GM19035 (cell line): ENCODE measurements at regions not wholly inside any gene's neighbourhood (a gene's known extent, or its start where the extent isn't known, plus 50 kb on each side); places are given as distances from the start of the nearest gene placed in this dataset.

ENCODE experiments used
- ATAC-seq: cut with Tn5 transposase; IDR thresholded peaks from one replicate; pipeline ENCODE4 v1.9.1; 2021; ENCODE audit not compliant: unreplicated experiment

DNA sequence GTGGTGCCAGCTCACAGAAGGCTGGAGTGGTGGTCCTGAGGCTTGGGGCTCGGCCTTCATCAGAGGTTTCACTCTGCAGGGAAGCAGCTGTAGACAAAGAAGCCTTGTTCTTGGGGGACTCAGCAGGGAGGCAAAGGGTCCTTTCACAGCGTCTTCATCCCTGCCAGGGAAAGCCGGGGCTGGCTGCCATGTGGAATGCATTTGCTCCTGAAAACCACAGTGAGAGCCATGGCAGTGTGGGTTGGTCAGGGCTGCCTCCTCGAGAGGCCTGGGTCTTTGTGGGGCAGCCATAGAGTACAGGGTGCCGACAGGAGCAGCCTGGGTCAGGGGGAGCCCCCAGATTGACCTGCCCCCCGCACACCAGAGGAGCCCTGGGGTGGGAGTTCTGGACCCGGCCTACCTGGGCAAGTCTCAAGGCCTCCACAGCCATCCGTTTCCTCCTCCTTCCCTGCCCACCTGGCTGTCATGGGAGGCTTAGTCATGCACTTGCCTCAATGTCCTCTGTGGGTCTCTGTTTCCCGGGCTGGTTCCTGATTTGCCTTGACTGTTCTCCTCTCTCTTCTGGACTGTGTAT, 144.0 kb downstream of the CDC5L start:
- no peak for ATAC-seq

DNA sequence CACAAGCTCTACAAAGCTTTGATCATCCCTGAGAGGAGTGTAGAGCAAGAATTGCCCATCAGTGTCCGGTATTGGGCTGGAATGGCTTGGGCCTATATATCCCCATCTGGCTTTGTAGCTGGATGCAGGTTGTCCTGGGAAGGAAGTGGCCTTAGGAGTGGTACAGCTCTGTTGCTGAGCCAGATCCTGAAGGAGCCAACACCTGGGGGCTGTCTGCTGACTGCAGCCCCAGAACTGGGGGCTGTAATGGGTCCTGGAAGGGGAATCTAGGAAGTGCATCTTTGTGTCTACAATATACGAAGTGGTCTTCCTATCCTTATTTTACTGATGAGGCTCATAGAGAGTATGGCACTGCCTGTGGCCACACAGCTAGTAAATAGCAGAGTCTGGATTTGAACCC, 145.9 kb downstream of the CDC5L start:
- no peak for ATAC-seq

DNA sequence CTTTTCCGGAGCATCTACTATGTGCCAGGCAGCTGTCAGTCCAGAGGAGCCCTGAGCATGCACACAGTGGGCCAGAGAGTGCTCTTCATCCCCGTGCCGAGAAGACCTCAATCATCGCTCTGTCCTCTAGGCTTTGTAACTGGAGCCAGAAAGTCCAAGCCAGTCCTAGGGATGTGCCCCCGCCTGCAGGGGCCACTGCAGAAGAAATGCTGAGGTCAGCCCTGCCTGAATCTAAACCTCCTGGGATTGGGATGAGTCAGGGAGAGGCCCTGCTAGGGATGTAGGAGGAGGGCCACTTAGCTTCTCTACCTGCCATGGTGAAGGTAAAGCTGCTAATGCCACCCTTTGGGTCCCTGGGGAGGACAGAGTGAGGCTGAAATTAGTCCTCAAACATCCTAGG, 146.8 kb downstream of the CDC5L start:
- ATAC-seq = no peak

DNA sequence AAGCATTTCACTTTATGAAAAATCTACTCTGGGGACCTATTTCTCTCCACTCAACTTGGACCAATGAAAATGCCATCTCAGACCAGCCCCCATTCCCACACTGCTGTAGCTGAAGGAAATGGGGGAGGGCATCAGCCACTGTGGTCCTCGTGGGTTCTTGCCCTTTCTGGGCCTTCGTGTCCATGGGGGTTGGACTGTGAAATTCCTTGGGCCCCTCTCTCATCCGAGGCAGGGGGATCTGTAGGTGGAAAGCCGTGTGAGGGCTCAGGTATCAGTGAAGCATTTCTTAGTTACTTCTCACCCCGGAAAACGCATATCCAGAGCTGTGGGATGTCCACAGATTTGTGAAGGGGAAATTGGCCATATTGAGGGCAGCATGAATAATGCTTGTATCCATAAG, 147.9 kb downstream of the CDC5L start:
- no peak for ATAC-seq

DNA sequence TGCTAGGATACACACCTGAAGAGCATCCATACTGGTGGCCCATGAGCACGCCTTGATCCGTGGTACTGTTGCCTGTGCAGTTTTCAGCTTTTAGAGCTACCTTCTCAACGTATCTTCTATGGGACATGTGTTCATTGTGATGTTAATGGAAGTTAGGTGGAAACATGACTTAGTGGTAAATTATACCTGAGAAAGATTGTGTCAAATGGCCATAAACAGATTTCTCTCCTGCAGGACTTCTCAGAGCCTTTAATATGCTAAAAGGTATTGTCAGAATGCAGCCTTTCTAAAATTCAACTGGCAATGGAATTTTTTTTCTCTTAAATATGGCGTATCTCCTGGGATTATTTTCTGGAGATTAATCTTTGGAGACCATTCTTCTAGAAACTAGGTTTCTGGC, 148.5 kb downstream of the CDC5L start:
- ATAC-seq = no peak

DNA sequence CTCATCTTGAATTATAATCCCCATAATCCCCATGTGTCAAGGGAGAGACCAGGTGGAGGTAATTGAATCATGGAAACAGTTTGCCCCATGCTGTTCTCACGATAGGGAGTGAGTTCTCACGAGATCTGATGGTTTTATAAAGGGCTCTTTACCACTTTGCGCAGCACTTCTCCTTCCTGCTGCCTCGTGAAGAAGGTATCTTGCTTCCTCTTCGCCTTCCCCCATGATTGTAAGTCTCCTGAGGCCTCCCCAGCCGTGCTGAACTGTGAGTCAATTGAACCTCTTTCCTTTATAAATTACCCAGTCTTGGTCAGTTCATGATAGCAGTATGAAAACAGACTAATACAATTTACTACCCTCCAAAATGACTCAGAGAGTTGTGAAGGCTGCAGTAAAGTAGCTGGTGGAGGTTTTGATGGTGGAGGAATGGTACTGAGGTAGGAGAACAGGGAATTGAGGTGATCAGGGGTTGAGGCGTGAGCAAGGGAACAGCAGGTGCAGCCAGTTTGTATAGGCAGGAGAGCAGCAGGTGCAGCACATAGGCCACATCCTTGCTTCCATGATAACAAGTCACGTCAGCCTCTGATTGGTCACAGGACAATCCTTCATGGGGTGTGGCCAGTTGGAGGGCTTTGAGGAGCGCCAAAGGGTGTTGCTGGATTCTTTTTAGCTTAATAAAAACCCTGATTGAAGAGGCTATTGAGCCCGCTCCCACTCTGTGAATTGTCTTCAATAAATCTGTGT, 150.0 kb downstream of the CDC5L start:
- no peak for ATAC-seq

DNA sequence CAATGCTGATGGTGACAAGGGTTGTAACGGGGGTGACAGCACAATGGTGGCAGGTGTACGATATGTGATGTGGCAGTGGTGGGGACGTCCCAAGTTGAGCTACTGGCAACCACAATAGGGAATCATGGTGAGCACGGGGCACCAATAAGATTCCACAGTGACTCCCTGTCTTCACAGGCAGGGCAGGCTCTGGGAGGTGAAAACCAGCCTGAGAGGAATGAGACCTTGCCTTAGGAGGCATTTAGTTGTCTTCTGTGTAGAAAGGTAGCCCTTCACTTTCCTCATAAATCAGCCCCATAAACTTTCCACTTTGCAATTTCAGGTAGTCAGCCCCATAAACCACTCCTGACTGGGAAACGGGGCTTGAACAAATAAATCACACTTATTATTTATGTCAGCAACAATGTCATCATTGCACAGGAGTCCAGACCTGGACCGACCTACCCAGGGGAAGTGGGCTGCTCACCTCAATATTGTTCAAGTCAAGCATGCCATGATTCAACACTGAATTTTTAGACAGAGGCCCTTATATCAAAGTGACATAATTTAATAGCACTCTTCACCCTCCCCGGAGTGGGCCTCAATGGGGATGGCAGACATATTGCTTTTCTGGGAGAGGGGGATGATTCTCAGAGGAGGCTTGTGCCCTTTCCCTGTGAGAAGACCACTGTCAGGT, 150.8 kb downstream of the CDC5L start:
- ATAC-seq = no peak

DNA sequence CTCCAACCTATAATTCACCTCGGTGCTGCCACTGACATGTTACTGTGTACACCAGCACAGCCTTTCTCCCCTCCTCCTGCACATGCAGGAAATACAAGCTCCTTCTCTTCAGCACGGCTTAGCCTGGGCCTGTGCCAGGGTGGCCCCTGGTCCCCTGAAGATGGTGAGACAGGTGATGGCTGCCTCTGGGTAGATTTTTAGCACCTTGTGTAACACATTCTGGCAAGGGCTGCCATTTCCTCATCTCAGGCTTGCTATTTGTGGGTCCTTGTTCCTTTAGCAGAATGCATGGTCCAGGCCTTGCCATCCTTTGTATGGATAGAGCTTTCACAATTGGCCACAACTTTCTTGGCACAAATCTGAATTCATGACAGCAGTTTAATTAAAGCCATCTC, 151.3 kb downstream of the CDC5L start:
- ATAC-seq = no peak

DNA sequence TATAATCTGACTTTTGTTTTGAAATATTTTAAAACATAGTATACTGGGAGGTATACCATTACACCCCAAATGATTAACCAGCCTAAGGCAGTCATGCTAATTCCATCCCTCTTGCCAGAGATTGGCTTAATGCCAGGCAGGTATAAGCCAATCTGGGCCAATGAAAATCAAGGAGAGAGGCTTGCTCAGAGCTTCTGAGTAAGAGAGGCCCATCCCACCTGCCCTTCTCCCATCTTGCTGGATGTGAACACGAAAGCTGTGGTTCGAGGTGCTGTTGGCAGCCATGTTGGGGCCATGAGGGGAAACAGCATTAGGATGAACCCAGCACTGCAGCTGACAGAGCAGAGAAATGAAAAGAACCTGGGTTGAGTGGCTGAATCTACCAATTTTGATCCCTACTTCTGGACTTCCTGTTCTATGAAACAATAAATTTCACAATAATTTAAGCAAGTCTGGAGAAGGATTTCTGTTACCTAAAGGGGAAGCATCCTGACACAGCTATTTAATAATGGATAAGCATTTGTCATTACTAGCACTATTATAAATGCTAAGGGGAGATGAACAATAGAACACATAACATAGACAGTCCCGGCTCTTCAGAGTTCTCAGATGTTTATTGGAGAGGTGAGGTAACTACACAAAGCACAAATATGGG, 152.3 kb downstream of the CDC5L start:
- ATAC-seq = no peak

DNA sequence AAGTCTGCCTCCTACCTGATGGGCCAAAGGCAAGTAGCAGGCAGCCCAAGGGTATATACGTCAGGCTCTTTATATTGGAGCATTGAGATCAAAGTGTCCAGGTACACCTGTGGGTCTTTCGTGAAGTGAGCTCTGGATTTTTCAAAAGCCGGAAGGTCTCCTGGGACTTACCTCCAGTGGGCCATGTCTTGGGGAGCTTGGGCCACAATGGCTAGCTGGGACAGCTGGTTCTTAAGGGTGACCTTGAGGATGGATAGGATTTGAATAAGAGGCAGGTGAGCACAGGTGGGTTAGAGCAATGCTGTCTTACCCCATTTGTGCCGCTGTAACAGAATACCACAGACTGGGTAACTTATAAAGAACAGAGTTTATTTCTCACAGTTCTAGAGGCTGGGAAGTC, 153.4 kb downstream of the CDC5L start:
- ATAC-seq = no peak

DNA sequence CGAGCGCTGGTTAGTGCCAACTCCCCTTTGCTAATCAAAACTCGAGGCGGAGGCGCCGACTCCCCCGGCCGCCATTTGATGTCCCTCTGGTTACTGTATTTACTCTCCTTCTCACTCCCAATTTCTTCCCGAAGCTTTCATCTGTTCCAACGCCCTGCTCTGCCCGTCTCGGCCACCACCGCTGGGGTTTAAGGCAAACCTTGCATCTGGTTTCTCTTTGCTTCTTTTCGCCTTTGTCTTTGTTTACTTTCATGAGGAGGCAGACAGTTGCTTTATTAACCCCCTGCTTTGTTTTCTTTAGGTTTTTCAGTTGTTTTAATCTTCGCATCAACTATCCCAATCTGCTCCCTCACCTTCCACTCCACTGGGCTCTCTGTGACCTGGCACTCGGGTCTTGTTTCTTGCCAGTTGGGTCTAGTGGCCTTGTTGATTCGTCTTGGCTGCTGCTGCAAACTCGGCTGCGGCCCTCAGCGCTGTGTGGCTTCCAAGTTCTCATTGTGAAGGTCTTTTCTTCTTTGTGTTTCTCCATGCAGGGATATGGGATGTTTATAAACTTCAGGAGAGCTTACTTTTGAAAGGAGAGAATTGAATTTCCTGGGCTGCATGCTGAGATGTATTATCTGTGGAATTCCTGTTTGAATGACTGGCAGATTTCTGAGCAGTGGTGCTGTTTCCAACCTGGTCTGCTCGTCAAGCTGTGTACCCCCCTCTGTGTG, 155.1 kb downstream of the CDC5L start:
- ATAC-seq = no peak

DNA sequence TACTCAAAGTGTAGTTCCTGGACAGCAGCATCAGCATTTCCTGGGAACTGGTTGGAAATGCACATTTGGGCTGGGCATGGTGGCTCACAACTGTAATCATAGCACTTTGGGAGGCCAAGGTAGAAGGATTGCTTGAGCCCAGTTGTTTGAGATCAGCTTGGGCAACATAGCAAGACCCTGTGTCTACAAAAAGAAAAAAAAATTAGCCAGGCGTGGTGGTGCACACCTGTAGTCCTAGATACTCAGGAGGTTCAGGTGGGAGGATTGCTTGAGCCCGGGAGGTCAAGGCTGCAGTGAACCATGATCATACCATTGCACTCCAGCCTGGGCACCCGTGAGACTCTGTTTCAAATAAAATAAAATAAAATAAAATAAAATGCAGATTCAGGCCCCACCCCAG, 156.2 kb downstream of the CDC5L start:
- ATAC-seq = no peak

DNA sequence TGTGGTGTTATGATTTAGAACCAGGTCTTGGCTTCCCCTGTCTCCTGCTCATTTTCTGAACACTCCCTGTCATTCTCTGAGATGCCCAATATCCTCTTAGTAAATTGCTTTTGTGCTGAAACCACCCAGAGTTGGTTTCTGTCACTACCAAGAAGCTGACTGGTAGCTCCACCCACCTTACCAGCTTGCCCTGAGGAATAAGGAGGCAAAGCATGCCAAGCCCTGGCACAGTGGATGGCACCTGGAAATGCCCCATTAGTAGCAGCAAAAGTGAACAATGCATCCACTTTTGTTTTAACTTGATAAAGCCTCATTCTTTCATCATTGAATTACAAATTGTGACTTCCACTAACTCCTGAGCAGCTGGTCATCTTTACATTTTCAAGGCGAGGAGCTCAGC, 157.7 kb downstream of the CDC5L start:
- no peak for ATAC-seq

DNA sequence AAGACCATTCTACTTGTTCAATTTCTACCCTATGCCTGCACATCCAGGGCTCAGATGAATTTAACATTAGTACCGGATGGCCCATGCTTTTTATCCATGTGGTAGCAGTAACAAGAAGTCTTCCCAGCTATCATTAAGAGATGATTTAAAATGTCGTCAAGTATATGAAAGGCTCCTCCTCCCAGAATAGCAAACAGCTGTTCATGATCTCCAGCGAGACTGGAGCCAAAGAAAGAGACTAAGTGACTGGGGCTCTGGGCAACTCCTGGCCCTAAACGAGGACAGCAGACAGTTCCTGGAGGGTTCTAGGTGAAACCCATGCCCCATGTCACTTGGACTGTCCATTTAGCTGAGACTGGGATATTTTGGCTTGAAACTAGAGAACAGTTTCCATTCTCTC, 160.8 kb downstream of the CDC5L start:
- no peak for ATAC-seq

DNA sequence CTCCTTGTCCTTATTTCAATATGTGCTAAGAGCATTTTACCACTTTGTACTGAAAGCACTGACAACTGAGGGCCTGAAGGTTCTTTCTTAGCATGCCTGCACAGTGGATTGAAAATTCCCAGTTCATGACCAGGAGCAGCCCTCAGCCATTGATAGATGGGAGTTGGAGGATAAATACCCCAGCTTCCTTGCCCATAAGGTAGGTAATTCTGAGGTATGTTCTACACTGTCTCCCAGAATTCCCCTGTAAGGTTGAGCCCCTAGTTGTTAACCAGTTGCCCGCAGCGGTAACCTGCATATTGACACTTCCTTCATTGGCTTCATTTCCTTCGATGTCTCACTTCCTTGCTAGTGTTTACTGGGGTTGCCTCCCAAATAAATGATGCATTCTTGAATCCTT, 162.0 kb downstream of the CDC5L start:
- ATAC-seq = no peak

DNA sequence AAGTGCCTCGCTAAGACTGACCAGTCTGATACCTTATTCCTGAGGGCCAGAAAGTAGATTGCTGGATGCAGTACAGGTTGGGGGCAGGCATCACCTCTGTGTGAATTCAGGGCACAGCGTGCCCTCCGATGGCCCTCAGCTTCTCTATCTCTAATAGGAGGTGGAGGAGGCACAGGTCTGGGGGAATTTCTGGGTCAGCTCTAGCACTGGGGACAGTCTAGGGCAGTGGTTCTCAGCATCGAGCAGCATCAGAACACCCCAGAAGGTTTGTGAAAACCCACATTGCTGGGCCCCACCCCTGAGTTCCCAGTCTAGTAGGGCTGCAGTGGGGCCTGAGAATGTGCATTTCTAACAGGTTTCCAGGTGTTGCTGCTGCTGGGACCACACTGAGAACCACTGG, 166.7 kb downstream of the CDC5L start:
- no peak for ATAC-seq

DNA sequence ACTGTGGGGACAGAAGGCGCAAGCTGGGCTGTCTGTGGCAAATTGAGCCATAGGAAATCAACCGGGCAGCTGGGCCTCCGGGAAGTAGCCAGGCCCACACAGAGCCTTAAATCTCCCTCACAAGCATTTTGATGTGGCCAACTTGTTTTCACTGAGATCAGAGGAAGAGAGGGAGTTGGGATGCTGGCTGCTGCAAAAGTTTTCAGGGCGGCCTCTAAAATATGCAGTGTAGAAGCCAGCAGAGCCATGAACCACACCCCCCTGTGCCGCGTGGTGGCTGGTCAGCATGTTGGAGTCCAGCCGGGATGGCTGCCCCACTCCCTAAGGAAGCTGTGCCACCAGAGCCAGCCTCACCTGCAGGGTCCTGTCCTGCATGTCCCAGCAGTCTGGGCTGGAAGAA, 167.4 kb downstream of the CDC5L start:
- no peak for ATAC-seq

DNA sequence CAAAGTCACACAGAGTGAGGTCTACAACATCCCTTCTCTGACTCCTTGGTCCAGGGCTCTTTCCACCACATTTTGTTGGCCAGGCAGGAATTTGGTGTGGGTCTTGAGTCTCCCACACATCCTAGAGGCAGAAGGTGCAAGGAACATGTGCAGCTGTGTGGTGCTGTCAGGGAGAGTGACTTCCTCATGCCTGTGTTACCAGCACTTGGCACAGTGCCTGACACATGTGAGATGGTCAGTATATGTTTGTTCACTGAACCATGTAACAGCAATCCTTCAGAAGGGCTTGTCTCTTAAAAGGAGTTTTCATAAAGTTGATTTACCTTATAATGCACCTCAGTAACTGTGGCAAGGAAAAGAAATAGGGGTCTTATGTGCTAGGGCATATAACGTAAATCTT, 168.5 kb downstream of the CDC5L start:
- no peak for ATAC-seq

DNA sequence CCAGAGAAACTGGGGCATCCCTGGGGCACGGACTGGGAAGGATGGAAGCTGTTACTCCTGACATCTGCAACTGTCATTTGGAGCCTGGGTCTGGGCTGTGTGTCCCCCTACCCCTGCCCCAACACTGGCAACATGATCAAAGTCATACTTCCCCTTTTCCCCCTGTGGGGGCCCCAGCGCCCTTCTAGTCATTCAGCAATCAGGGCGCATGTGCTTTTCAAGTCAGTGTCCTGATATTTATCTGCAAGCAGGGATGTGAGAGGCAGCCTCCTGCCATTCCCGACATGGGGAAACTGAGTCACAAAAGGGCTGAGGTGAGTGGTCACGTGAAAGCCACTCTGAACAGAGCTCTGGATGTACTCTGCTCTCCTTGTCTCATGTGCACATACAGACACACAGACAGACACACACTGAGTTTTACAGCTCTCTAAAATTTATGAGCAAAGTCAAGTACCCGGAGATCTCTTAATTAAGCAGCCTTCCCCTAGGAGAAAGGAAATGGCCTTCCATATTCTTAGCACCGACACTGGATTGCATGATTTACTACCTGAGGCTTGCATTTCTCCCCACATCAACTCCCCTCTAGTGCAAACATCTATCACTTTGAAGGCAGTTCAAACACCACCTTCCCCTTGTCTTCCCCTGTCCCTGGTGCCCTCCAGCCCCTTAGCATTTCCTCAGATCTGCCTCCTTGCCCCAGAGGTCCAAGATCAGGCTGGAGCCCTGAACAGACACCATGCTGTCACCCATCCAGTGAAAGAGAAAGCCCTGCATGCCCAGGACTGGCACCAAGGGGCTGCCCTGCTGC, 170.7 kb downstream of the CDC5L start:
- no peak for ATAC-seq

DNA sequence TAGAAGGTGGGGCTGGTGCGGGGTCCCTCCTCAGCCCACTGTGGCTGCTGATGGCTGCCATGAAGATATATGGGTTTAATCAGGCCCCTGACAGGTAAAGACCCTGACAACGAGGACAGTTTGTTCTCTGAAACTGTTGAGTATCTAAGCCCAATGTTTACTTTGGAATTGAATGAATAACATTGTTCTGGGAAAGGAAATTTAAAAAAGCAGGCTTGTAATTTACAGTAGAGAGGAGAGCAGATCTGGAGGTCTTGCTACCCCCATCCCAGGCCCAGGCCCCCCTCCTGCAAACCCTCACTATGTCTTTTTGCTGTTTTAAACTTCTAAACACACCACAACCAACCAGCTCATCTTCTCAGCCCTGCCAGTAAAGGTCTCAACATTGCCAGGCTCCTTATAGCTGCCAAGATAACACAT, 171.3 kb downstream of the CDC5L start:
- ATAC-seq = no peak
